NCI-H446 treated with DMSO at 0.1 percent for 48 hours (cell line): ENCODE measurements at regions not wholly inside any gene's neighbourhood (a gene's known extent, or its start where the extent isn't known, plus 50 kb on each side); places are given as distances from the start of the nearest gene placed in this dataset.

Experiments used
- DNase-seq: peaks from one replicate; lab custom pipeline; 2025; lab: John Stamatoyannopoulos, UW

GRCh38 chr13:90402613-90403012 lies 944.9 kb upstream of the MIR17HG start:
- no peak for DNase-seq

GRCh38 chr13:90403330-90404082 lies 944.0 kb upstream of the MIR17HG start:
- DNase-seq, result no peak

GRCh38 chr13:90405301-90405700 lies 942.2 kb upstream of the MIR17HG start:
- no peak for DNase-seq

GRCh38 chr13:90412980-90413379 lies 934.5 kb upstream of the MIR17HG start:
- DNase-seq, result no peak

- no peak for DNase-seq
Measured at GRCh38 chr13:90413548-90413947, 933.9 kb upstream of the MIR17HG start.

GRCh38 chr13:90414691-90415596 lies 932.5 kb upstream of the MIR17HG start:
- DNase-seq, result no peak

- DNase-seq, result no peak
Measured at GRCh38 chr13:90415902-90416301, 931.6 kb upstream of the MIR17HG start.

GRCh38 chr13:90416519-90416918 lies 931.0 kb upstream of the MIR17HG start:
- DNase-seq, result no peak

- no peak for DNase-seq
Measured at GRCh38 chr13:90416938-90417337, 930.5 kb upstream of the MIR17HG start.

- DNase-seq, result no peak
Measured at GRCh38 chr13:90420683-90421082, 926.8 kb upstream of the MIR17HG start.

- no peak for DNase-seq
Measured at GRCh38 chr13:90427322-90428272, 919.9 kb upstream of the MIR17HG start.

GRCh38 chr13:90428522-90429210 lies 918.8 kb upstream of the MIR17HG start:
- DNase-seq, result no peak

GRCh38 chr13:90430127-90430526 lies 917.4 kb upstream of the MIR17HG start:
- no peak for DNase-seq

- DNase-seq, result no peak
Measured at GRCh38 chr13:90436697-90437096, 910.8 kb upstream of the MIR17HG start.

- no peak for DNase-seq
Measured at GRCh38 chr13:90438576-90438975, 908.9 kb upstream of the MIR17HG start.

- DNase-seq, result no peak
Measured at GRCh38 chr13:90443268-90443667, 904.2 kb upstream of the MIR17HG start.

GRCh38 chr13:90444232-90444631 lies 903.3 kb upstream of the MIR17HG start:
- no peak for DNase-seq

- no peak for DNase-seq
Measured at GRCh38 chr13:90445179-90445578, 902.3 kb upstream of the MIR17HG start.

GRCh38 chr13:90447034-90447733 lies 900.3 kb upstream of the MIR17HG start:
- no peak for DNase-seq

GRCh38 chr13:90447734-90448101 lies 899.8 kb upstream of the MIR17HG start:
- no peak for DNase-seq
